Astrocyte (in vitro differentiated cells and primary cell): ENCODE measurements at regions not wholly inside any gene's neighbourhood (a gene's known extent, or its start where the extent isn't known, plus 50 kb on each side); places are given as distances from the start of the nearest gene placed in this dataset.

Source experiments
- CTCF ChIP-seq: IDR thresholded peaks from 2 replicates; pipeline ENCODE4 v1.5.1; 2011; ENCODE audit warnings: low read depth, mild to moderate bottlenecking, inconsistent platforms, low read length, moderate library complexity; ENCODE audit not compliant: insufficient read depth
- EZH2 ChIP-seq: IDR thresholded peaks from 2 replicates; pipeline ENCODE4 v1.6.1; 2012; ENCODE audit warnings: mild to moderate bottlenecking, low read length, inconsistent platforms; ENCODE audit not compliant: insufficient read depth

GRCh38 chr3:153789380-153789779, 331.8 kb upstream of the ARHGEF26 start:
- TF ChIP-seq CTCF (no peak), EZH2 (no peak)
